ENCODE measurements at regions not wholly inside any gene's neighbourhood (a gene's known extent, or its start where the extent isn't known, plus 50 kb on each side); places are given as distances from the start of the nearest gene placed in this dataset.

GRCh38 chr6:84521511-84521910 is 242.9 kb downstream of the TBX18 start:
- DNase-seq = no peak

- DNase-seq = no peak
Measured at GRCh38 chr6:84517741-84518530, 246.5 kb downstream of the TBX18 start.

- no peak for DNase-seq
Measured at GRCh38 chr6:84516154-84516553, 248.2 kb downstream of the TBX18 start.

- DNase-seq = no peak
Measured at GRCh38 chr6:84515067-84515466, 249.3 kb downstream of the TBX18 start.

DNA sequence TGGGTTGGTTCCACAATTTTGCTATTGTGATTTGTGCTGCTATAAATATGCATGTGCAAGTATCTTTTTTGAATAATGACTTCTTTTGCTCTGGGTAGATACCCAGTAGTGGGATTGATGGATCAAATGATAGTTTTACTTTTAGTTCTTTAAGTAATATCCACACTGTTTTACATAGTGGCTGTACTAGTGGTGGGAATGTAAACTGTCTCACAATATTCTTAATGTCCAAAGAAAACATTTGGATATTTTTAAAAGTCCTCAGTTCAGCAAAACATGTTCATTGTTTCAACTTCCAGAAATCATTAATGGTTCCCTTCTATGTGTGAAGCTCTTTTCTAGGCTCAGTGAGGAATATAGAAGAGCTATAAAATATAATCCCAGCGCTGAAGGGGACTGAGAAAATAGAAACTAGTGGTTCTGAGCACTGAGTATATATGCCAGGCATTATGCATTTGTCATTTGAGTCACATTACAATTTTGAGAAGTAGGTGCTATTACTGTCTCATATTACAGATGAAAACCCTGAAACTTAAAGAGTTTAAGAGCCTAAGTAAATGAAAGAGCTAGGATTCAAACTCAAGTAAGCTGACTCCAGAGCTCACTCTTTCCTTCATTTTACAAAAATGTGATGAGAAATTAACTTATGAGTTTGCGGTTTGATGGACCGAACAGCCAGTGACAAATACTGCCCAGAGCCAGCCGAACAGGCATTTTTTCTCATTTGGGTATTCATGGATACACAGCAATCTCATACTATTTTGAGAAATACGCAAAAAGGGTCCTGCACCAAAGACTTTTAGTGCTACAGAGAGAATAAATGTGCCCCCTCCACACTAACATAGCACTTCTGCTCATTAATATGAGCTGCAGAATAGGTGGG is 250.1 kb downstream of the TBX18 start:
- no peak for DNase-seq

GRCh38 chr6:84512391-84512790 is 252.0 kb downstream of the TBX18 start:
- DNase-seq = no peak

GRCh38 chr6:84511929-84512328 is 252.5 kb downstream of the TBX18 start:
- DNase-seq = no peak

DNA sequence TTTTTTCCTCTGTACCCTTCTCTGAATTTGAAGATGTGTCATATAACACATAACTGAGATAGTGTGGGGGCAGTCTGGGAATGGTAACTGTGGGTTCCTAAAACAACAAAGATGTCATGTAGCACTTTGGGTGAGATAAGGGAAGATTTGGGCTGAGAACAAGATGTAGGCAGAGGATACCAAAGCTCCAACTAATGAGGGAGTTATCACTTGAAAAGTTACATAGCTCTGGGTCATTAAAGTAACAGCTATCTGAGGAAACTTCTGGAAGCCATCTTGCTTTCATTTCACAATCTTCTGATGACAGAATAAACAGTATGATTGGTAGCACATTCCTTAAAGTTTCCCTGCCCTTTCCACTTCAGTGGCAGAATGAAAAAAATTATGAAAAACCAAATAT is 255.4 kb downstream of the TBX18 start:
- DNase-seq = no peak

DNA sequence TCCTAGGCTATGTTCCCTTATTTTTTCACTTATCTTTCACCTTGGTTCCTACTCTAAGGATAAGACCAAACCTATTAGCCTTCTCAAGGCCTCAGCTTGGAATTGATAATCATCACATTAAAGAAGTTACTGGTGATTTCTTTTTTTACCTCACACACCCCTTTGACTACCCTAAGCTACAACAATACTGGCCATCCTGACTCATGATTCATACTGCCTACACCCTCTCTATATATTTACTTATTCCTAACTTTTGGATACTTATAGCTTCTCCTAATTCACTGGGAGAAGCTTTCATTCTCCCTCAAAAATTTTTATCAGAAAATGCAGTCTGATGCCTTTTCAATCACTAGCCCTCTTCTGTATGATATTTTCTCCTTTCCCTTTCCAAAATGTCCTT is 256.1 kb downstream of the TBX18 start:
- DNase-seq = no peak

GRCh38 chr6:84504025-84504424 is 260.4 kb downstream of the TBX18 start:
- no peak for DNase-seq

- DNase-seq = no peak
Measured at GRCh38 chr6:84501315-84501714, 263.1 kb downstream of the TBX18 start.

GRCh38 chr6:84500726-84501125 is 263.7 kb downstream of the TBX18 start:
- no peak for DNase-seq

- no peak for DNase-seq
Measured at GRCh38 chr6:84498905-84499304, 265.5 kb downstream of the TBX18 start.

DNA sequence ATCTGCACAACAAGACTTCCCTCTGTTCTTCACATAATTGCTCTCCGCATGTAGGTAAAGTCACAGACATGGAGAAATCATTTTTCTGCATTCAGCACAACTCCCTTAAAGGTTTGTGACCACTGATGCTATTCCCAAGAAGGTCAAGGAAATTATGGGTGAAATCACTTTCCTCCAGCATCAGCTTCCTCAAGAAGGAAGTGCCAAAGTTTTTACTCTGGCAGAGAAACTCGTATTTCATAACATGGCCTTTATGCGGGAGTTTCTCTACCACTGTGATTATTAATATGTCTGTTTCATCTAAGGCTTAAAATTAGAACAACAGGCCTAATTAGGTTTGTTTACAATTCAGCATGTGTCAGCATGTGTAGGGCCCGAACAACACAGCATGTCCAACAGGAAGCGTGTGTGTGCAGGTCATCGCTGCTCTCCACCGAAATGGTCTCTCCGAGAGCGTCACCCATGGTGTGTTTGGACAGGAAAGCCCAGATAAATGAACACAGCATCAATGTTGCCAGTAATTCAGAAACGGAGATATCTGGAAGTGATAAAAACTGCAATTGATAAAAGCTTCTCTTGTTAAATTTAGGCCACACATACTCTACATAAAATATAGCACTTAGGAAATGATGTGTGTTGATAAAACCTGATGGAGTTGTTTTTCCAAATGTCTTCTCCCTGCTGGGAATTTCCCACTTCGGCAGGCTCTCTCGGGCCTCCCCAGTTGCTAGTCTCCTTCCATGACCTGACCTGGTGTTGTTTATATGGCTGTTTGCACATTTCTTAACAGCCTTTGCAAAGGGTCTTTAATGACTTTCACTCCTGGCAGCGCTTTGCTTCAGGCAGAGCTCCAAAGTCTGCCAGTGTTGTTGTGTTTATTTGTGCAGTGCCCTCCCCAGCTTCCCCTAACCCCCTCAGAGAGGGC is 265.1 kb upstream of the CEP162 start:
- no peak for DNase-seq

- DNase-seq = no peak
Measured at GRCh38 chr6:84489598-84489997, 262.2 kb upstream of the CEP162 start.

DNA sequence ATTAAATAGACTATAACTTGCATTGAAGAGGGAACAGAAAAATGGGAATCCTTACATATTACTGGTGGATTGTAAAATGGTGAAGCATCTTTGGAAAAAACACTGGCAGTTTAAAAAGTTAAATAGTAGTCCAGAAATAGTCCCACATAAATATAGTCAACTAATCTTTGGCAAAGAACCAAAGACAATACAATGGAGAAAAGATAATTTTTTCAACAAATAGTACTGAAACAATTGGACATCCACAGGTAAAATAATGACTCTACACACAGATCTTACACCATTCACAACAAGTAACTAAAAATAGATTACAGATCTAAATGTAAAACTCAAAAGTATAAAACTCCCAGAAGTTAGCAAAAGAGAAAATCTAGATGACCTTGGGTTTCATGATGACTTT is 259.1 kb upstream of the CEP162 start:
- no peak for DNase-seq

- no peak for DNase-seq
Measured at GRCh38 chr6:84469144-84469543, 241.7 kb upstream of the CEP162 start.

DNA sequence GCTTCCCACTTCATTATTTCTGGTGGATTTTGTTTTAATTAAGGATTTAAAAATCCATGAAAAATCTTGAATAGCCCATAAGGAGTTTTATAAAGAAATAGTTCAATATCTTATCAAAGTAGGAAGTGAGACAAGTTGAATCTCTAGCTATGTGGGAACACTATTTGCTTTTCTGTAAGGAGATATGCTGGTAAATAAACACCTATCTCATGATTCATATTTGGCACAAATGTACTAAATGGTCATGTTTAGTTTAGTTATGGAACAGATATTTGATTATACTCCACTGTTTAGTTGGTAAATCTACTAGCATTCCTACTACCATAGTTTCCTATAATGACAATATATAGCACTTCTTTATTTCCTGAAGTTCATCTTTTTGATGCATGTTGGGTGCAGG is 239.9 kb upstream of the CEP162 start:
- no peak for DNase-seq

GRCh38 chr6:84466511-84466910 is 239.1 kb upstream of the CEP162 start:
- DNase-seq = no peak

- no peak for DNase-seq
Measured at GRCh38 chr6:84464471-84464870, 237.0 kb upstream of the CEP162 start.

DNA sequence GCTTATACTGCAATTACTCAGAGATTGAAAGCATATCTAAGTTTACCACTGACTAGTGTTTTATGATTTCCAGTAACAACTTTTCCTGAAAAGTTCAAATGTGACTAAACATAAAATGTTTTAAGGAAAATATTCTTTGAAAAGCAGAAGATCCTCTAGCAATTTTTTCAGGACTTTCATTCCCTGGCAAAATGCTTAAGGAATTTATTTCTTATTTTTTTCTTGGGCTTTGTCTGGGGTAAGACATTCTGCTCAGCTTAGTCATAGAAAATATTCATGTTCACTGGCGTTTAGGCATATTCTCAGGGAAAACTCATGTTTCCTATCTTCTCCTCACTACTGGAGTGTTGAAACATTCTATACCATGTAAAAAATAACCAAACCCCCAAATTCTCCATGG is 235.3 kb upstream of the CEP162 start:
- DNase-seq = no peak

DNA sequence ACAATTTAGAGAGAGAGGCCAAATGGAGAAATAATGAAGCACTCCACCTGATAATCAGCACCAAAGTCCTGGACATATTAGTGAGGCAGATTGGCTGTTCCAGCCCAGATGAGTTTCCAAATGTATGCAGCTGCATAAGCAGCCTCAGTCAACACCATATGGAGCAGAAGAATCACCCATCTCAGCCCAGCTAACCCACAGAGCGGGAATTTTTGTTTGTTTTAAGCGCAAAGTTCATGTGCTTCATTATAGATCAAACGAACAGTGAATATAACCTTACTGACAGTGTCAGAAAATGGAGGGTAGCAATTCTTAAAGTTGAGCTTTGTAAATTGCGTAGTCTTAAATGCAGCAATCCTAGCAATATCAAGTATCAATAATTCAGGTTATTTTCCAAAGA is 234.0 kb upstream of the CEP162 start:
- DNase-seq = no peak

GRCh38 chr6:84460491-84460890 is 233.0 kb upstream of the CEP162 start:
- no peak for DNase-seq
